ENCODE measurements at regions not wholly inside any gene's neighbourhood (a gene's known extent, or its start where the extent isn't known, plus 50 kb on each side); places are given as distances from the start of the nearest gene placed in this dataset.

GRCh38 chr1:184141361-184141880 lies 89.9 kb downstream of the TSEN15 start:
- DNase-seq = no peak

GRCh38 chr1:184143449-184143848 lies 91.9 kb downstream of the TSEN15 start:
- DNase-seq = peak; percentile 62

- no peak for DNase-seq
Measured at GRCh38 chr1:184145083-184145482, 93.6 kb downstream of the TSEN15 start.

GRCh38 chr1:184146202-184146601 lies 94.7 kb downstream of the TSEN15 start:
- no peak for DNase-seq

GRCh38 chr1:184150776-184151531 lies 99.4 kb downstream of the TSEN15 start:
- no peak for DNase-seq

GRCh38 chr1:184152434-184152898 lies 100.9 kb downstream of the TSEN15 start:
- peak; percentile 43 for DNase-seq

- DNase-seq = no peak
Measured at GRCh38 chr1:184152974-184153373, 101.4 kb downstream of the TSEN15 start.

GRCh38 chr1:184153731-184154130 lies 102.2 kb downstream of the TSEN15 start:
- DNase-seq = no peak

GRCh38 chr1:184156521-184157393 lies 105.2 kb downstream of the TSEN15 start:
- no peak for DNase-seq

- no peak for DNase-seq
Measured at GRCh38 chr1:184157394-184157742, 105.8 kb downstream of the TSEN15 start.

GRCh38 chr1:184158896-184159681 lies 107.6 kb downstream of the TSEN15 start:
- peak; percentile 82 for DNase-seq

GRCh38 chr1:184160236-184160635 lies 108.7 kb downstream of the TSEN15 start:
- DNase-seq = peak; percentile 30

- no peak for DNase-seq
Measured at GRCh38 chr1:184161071-184161698, 109.7 kb downstream of the TSEN15 start.

- no peak for DNase-seq
Measured at GRCh38 chr1:184162281-184162680, 110.8 kb downstream of the TSEN15 start.

GRCh38 chr1:184163674-184164465 lies 112.3 kb downstream of the TSEN15 start:
- peak; percentile 92 for DNase-seq

- DNase-seq = peak; percentile 9
Measured at GRCh38 chr1:184164536-184164935, 113.0 kb downstream of the TSEN15 start.

- no peak for DNase-seq
Measured at GRCh38 chr1:184166485-184166884, 115.0 kb downstream of the TSEN15 start.

- no peak for DNase-seq
Measured at GRCh38 chr1:184167352-184167751, 115.8 kb downstream of the TSEN15 start.

GRCh38 chr1:184170719-184171118 lies 119.2 kb downstream of the TSEN15 start:
- DNase-seq = no peak

GRCh38 chr1:184176058-184176457 lies 124.5 kb downstream of the TSEN15 start:
- DNase-seq = no peak

- no peak for DNase-seq
Measured at GRCh38 chr1:184181044-184181443, 129.5 kb downstream of the TSEN15 start.

- DNase-seq = no peak
Measured at GRCh38 chr1:184183919-184184318, 132.4 kb downstream of the TSEN15 start.

Measured in MV-4-11 (cell line).